ENCODE measurements at regions not wholly inside any gene's neighbourhood (a gene's known extent, or its start where the extent isn't known, plus 50 kb on each side); places are given as distances from the start of the nearest gene placed in this dataset.
"Not testable (repeated sequence)": the region's sequence is repeated elsewhere in the genome, so short reads cannot be mapped to it uniquely, and the experiment has no call there.

- ATAC-seq; DNase-seq; intact Hi-C loops (cut with DNase I): not testable (repeated sequence)
Observed at GRCh38 chr10:29363930-29364329, 75.1 kb downstream of the LYZL1 start.

- intact Hi-C loops (cut with DNase I); ATAC-seq; DNase-seq: not testable (repeated sequence)
Observed at GRCh38 chr10:29366206-29366605, 77.3 kb downstream of the LYZL1 start.

GRCh38 chr10:29369419-29369818, 80.5 kb downstream of the LYZL1 start:
- DNase-seq (no peak), ATAC-seq (no peak)
- intact Hi-C loops (cut with DNase I) = no loop called here

- ATAC-seq = peak in 1 of 2 donors; percentile 29
- intact Hi-C loops (cut with DNase I) = no loop called here
- DNase-seq = no peak
Observed at GRCh38 chr10:29370097-29371092, 81.5 kb downstream of the LYZL1 start.

- no peak for ATAC-seq
- DNase-seq = no peak
- intact Hi-C loops (cut with DNase I) = no loop called here
Observed at GRCh38 chr10:29372920-29373319, 84.0 kb downstream of the LYZL1 start.

- no peak for ATAC-seq
- no peak for DNase-seq
- intact Hi-C loops (cut with DNase I) = no loop called here
Observed at GRCh38 chr10:29374162-29374561, 85.3 kb downstream of the LYZL1 start.

GRCh38 chr10:29375888-29376287, 87.0 kb downstream of the LYZL1 start:
- ATAC-seq = no peak
- intact Hi-C loops (cut with DNase I) = loop anchor here in 1 of 2 donors (5.0 kb wide), 1 partner anchor 121 kb away; no protein-coding TSS in a partner anchor
- DNase-seq = no peak

GRCh38 chr10:29377333-29377961, 88.6 kb downstream of the LYZL1 start:
- no peak for DNase-seq
- ATAC-seq = no peak
- intact Hi-C loops (cut with DNase I) = loop anchor here in 1 of 2 donors (5.0 kb wide), 1 partner anchor 120 kb away; no protein-coding TSS in a partner anchor

- no peak for ATAC-seq
- intact Hi-C loops (cut with DNase I) = loop anchor here in 1 of 2 donors (5.0 kb wide), 1 partner anchor 119 kb away; no protein-coding TSS in a partner anchor
Observed at GRCh38 chr10:29378106-29378505, 89.2 kb downstream of the LYZL1 start.

GRCh38 chr10:29379208-29379607, 90.3 kb downstream of the LYZL1 start:
- no peak for ATAC-seq
- intact Hi-C loops (cut with DNase I) = loop anchor here in 1 of 2 donors (5.0 kb wide), 1 partner anchor 118 kb away; no protein-coding TSS in a partner anchor
- DNase-seq = no peak

More at GRCh38 chr10:29378106-29378505, 89.2 kb downstream of the LYZL1 start:
- DNase-seq = no peak

- intact Hi-C loops (cut with DNase I) = loop anchor here in 1 of 2 donors (5.0 kb wide), 1 partner anchor 117 kb away; no protein-coding TSS in a partner anchor
- not testable (repeated sequence) for ATAC-seq, DNase-seq
Observed at GRCh38 chr10:29379777-29380598, 91.1 kb downstream of the LYZL1 start.

- DNase-seq; intact Hi-C loops (cut with DNase I); ATAC-seq: not testable (repeated sequence)
Observed at GRCh38 chr10:29380599-29381511, 92.0 kb downstream of the LYZL1 start.

GRCh38 chr10:29386342-29386999, 97.6 kb downstream of the LYZL1 start:
- intact Hi-C loops (cut with DNase I) = loop anchor here in 1 of 2 donors (5.0 kb wide), 1 partner anchor 61 kb away; no protein-coding TSS in a partner anchor
- no peak for DNase-seq
- ATAC-seq = peak in 1 of 2 donors; percentile 46

- intact Hi-C loops (cut with DNase I) = loop anchor here in 1 of 2 donors (5.0 kb wide), 1 partner anchor 60 kb away; no protein-coding TSS in a partner anchor
- ATAC-seq (no peak), DNase-seq (no peak)
Observed at GRCh38 chr10:29387269-29387668, 98.4 kb downstream of the LYZL1 start.

- not testable (repeated sequence) for DNase-seq, ATAC-seq
- intact Hi-C loops (cut with DNase I) = loop anchor here in 1 of 2 donors (5.0 kb wide), 1 partner anchor 59 kb away; no protein-coding TSS in a partner anchor
Observed at GRCh38 chr10:29388112-29388511, 99.2 kb downstream of the LYZL1 start.

- intact Hi-C loops (cut with DNase I) = loop anchor here in 1 of 2 donors (5.0 kb wide), 1 partner anchor 58 kb away; no protein-coding TSS in a partner anchor
- ATAC-seq (no peak), DNase-seq (no peak)
Observed at GRCh38 chr10:29389493-29389892, 100.6 kb downstream of the LYZL1 start.

- ATAC-seq = no peak
- DNase-seq = no peak
- intact Hi-C loops (cut with DNase I) = loop anchor here (5.0 to 10.0 kb wide), 3 partner anchors 55 to 763 kb away; no protein-coding TSS in a partner anchor
Observed at GRCh38 chr10:29389935-29390334, 101.1 kb downstream of the LYZL1 start.

Measured in left cardiac atrium (tissue), 4 donors.